NCI-H69 (cell line): ENCODE measurements at regions not wholly inside any gene's neighbourhood (a gene's known extent, or its start where the extent isn't known, plus 50 kb on each side); places are given as distances from the start of the nearest gene placed in this dataset.
A peak's percentile ranks its signal among the peaks of the same experiment; 100 is the strongest.

Source experiments
- DNase-seq: peaks from one replicate; lab custom pipeline; 2025; lab: John Stamatoyannopoulos, UW

DNA sequence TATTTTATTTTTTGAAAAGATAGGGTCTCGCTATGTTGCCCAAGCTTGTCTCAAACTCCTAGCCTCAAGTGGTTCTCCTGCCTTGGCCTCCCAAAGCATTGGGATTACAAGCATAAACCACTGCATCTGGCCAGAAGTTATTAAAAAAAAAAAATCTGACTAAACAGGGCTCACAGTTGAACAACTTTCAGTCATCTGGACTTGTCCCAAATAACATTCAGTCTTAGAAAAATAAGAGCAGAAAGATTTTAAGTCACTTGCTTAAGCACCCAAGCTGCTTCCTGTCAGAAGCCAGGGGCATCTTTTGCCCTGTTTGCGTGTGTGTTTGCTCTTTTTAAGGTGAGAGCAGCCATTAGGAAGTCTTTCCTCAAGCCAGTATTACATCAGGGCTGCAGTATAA, 286.8 kb downstream of the LMO4 start:
- DNase-seq, result no peak

DNA sequence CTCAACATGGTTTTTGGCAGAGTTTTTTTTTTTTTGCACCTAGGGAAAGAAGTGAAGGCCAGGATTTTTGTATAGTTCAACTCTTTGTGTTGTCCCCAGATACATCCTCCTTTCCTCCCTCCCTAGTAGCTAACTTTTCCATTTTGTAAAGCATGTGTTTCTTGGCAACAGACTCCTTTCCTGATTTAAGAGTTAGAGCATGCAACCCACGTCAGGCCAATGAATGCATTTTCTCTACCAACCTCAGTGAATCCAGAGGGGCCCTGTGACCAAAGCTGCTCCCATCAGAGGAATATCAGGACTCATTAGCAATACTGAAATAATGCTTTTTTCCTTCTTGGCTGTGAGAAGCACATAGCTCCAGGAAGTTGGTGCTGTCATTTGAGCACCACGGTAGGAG, 287.2 kb downstream of the LMO4 start:
- DNase-seq, result no peak

DNA sequence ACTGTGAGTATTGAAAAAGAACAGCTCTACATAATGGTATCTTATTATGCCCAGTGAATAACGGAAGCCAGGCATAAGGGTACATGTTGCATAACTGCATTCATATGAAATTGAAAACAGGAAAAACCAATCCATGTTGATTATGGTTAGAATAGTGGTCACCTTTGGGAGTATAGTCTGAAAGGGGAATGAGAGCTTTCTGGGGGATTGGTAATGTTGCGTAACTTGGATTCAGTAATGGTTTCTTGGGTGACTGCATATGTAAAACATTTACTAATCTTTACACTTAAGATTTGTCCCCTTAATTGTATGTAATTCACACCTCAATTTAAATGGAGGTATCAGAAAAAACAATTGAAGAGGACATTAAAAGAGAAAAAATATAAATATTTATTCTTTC, 292.1 kb downstream of the LMO4 start:
- DNase-seq, result no peak

DNA sequence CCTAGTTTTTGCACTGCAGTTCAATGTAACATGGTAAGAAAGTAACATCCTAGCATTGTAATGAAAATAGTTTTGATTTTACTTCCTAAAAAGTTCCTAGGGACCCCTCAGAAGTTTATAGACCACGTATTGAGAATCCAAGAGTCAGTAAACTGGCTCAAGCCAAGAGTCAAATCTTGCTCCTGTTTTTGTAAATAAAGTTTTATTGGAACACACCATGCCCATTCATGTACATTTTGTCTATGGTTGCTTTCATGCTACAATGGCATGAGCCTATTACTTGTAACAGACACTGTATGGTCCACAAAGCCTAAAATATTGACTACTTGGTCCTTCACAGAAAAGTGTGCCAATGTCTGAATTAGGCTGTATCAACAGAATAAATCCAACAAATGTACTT, 301.0 kb downstream of the LMO4 start:
- DNase-seq, result no peak

DNA sequence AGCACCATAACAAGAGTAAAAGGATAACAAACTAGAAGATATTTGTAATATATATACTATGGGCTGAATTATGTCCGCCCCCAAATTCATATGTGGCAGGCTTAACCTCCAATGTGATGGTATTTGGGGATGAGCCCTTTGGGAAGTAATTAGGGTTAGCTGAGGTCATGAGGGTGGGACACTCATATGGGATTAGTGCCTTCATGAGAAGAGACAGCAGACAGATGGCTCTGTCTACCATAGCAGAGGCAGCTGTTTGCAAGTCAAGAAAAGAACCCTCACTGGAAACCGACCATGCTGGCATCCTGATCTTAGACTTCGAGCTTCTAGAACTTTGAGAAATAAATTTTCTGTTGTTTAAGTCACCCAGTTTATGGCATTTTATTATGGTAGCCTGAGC, 303.6 kb downstream of the LMO4 start:
- peak; percentile 24 for DNase-seq

DNA sequence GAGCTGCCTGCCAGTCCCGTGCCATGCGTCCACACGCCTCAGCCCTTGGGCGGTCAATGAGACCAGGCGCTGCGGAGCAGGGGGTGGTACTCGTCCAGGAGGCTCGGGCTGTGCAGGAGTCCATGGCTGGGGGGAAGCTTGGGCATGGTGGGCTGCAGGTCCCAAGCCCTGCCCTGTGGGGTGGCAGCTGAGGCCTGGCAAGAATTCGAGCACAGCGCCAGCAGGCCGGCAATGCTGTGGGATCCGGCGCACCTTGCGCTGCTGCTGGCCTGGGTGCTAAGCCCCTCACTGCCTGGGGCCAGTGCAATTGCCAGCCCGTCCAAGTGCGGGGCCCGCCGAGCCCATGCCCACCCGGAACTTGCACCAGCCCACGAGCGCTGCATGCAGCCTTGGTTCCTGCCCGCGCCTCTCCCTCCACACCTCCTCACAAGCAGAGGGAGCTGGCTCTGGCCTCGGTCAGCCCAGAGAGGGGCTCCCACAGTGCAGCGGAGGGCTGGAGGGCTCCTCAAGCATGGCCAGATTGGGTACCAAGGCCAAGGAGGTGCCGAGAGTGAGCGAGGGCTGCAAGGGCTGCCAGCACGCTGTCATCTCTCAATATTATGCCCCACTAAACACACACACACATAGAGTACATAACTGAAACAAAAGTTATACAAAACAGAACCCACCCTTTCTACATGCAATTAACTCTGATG, 307.7 kb downstream of the LMO4 start:
- no peak for DNase-seq

DNA sequence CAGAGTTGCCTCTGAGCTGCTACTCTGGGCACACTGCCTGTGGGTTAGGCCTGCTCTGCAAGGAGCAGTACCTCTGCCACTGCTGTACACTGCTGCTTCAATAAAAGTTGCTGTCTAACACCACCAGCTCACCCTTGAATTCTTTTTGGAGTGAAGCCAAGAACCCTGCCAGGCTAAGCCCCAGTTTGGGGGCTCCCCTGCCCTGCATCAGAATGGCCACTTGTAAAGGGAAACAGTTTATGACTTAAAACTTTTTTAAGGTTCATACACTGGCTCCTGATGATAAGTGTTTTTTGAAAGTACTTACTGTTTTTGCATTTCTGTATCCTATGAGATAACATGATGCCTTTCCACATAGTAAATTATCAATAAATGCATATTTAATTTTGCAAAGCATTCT, 310.0 kb downstream of the LMO4 start:
- DNase-seq, result peak; percentile 4

DNA sequence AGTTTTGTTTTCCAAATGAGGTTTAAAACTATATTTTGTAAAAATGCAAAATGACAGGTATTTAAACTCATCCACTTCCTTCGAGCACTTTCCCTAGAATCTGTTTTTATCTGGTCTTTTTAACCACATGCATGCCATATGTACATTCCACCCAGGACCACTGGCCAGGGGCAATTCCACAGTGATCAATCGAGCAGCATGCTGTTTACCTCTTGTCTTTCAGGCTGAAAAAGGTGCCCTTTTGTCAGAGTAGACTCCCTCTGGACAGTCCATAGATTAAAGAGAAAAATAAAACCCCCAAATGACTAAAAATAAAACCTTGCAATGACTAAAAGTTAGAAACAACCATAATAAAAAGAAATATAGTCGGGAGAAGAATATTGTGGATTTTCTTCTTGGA, 313.3 kb downstream of the LMO4 start:
- peak; percentile 30 for DNase-seq

DNA sequence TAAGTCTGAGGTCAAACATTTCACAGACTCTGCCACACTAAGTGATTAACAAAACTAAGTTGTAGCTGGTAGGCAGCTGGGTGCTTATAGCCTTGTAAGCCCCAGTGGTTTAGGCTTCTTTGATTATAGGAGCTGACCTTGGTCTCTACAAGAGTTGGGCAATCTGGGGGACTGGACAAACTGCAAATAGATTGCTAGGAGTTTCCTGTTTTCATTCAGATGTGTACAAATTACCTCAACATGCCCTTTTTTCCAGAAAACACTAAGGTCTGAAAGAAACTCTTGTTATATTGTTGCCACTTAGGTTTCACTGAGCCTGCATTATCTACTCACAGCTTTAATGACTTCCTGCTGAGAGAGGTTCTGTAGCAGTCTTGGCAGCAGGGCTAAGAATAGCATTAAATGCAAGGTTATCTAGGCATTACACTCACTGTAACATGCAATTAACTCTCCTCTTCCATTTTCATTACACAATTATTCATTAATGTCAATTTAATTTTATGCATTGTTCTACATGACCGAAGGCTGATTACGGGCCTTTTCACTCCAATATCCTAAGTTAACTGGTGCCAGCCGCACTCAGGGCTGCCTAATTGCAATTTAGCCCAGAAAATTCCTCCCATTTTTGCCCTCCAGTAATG, 314.0 kb downstream of the LMO4 start:
- peak; percentile 95 for DNase-seq

DNA sequence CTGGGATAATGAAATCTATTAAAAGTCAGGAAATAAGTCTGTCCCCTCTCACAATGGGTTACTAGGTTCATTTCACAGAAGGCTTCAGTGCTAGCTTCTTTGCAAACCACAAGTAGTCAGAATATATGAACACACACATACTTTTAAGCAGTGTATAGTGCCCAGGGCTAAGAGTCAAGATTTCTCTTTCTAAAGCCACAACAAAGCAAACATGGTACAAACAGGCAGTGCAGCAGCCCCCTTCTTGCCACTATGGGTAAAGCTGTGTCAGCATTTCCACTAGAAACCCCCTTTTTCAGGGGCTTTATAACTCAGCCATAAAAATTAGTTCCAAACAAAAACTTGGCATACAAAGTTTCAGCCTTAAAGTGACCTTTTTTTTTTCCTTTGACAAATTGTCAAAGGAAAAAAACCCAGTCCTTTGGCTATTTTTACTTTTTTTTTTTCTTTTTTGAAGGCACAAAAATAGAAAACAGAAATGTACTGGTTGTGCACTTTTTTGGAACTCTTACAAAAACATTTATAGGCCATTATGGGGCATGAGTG, 315.4 kb downstream of the LMO4 start:
- peak; percentile 3 for DNase-seq

DNA sequence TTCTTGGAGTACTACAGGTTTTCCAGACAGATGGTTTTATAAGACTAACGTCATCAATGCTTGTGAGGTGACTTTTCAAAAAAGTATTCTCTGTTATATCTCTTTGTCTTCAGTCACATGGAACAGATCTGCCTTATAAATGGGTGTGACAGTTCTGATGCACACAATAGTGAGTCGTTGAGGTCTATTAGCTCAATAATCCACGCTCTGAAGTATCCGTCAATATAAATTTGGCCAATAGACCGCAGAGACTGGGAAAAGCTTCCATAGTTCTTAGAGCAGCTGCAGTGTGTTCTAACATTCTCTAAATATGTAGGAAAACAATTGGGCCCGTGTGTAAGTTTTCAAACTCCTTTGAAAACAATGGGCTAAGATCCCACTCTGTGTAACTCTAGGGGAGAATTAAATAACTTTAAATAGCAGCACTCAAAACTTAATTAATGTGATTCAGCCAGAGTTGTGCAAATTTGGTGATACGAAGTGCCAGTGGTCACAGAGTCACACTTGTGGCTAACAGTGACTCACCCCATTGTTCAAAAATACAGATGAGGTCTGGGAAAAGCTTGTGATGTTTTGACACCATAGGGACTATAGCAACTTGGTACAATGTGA, 316.0 kb downstream of the LMO4 start:
- no peak for DNase-seq

DNA sequence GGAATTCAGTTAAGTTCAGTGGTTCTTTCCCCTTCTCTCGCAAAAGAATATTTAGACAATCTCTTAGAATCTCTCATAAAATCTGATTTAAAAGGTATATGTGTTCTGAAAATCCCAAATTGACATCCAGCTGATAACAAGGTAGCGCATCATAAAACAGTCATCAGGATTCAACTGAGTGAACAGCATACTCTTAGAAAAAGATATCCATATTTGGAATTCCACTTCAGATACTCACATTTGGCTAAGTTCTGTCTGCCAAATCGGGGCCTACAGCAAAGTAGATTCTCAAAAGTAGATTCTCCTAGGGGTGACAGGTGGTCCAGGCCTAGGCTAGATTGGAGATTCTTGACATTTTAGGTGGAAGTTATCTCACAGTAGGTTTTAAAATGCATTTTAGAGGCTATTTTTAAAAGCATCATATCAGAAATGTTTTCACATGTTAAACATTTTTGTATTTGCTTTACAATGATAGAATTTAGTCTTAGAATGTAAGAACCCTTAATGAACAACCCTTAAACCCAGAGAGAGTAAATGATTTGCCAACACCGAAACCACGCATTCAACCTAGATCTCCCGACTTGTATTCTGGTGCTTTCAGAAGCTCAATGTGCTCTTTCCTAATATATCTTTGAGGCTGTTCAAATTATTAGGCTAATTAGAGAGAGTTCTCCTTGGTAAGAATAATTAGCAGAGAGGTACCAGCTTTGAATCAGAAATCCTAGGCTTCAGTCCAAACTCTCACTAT, 318.9 kb downstream of the LMO4 start:
- no peak for DNase-seq

DNA sequence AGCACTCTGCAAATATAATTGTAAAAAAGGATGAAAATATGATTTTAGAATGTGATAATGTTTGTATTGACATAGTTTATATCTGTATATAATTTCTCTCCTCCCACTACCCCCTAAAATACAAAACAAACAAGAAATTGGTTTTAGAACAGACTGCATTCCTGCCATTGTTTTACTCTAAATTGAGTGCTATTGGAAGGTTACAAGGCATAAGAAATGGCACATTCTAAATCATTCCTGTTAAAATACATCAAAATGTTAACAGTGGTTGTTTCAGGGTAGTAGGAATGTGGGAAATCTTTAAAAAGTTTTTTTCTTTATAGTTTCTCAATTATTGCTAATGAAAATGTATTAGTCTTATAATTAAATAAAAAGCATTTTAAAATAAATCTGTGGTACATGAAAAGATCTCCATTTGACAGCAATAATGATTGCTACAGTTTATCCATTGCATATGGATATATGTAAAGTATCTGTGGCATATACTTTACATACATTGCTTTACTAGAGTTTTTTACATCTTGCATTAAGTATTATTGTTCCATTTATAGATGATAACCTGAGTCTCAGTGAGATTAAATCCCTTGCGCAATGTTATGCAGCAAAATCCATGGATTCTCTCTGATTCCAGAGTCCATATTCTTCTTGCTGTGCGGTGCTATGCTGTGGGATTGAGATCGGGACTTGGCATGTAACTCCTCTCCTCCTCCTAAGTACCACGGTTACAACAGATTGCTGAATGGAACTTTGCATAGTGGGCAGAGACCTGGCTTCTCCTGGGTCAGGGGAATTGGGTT, 319.8 kb downstream of the LMO4 start:
- no peak for DNase-seq

DNA sequence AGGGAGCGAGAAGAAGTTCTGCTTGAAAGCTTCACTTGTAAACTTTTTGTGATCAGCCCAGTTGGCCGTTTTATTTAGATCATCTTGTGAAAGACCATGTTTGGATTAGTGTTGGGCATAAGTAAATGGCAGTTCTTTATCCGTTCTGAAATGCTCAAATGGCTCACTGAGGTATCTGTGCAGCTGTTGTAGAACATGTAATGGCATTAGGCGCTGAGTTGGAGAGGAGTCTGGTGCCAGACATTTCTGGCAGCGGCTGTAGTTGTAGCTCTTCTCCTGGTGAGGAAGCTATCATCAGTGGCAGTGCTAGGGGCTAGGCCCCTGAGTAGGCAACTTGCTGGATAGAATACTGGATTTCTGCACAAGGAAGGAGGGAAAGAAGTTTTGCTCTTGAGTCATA, 321.6 kb downstream of the LMO4 start:
- no peak for DNase-seq

DNA sequence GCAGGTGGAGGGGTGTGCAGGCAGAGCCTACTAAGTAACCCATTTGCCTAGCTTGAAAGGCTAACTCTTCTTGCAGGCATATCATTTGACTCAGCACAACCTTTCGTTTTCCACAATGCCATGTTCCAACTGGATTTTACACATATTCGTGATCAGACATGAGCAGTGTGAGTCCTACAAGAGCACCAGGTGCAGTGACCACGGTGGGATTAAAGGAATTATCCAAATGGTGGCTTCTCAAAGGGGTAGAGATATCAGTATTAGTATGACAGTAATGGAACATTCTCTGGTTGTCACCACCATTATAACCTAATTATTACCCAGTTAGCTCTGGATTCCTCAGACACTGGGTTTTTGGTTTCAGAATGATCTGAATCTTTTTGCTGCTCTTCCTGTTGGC, 323.5 kb downstream of the LMO4 start:
- DNase-seq, result no peak

DNA sequence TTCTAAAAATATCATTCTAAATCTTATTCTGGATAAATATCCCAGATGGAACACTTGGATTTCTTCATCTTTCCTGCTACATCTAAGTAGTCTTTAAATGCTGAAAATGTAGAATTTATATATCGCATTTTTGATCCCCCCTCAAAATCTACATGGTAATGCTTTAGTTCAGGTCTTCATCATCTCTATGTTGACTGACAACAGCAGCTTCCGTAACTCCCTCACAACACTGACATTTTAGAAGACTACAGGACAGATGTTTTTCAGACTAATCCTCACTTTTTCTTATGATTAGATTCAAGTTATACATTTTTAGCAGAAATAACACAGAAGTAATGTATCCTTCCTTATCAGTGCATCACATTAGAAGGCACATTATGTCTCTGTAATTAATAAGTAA, 336.5 kb downstream of the LMO4 start:
- DNase-seq, result no peak

DNA sequence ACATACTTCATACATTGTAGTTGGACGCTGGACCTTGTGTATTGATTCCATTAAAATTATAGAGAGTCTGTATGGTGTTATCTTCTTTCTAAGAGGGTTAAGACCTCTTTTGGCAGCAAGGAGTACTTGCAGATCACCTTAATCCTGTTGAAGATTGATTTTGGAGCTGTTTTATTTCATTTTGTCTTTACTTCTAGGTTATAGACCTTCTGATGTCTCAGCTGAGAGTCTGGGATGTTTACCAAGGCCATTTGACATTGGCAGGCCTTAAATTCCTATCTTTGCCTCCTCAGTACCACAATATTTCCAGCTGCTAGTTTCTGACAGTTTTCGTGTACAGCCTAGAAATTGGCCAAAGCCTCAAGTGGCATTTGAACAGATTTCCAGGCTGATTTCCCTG, 338.0 kb downstream of the LMO4 start:
- no peak for DNase-seq

DNA sequence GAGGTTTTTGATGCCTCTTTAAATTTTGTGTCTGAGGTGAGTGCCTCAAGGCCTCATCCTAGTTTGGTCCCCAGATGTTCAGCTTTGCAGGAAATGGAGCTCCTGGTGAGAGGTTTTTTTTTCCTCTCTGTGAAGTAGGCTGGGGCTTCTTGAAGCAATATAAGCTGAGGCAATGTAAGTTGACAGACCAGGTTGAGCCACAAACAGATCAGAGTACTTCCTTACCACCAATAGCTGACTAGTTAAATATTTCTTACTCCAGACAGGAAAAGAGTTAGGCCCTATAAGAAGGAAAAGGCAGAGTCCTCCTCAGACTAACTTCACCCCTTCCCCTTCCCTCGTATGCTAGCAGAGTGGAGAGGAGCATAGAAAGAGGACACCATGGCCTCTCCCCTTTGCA, 341.0 kb downstream of the LMO4 start:
- peak; percentile 13 for DNase-seq

DNA sequence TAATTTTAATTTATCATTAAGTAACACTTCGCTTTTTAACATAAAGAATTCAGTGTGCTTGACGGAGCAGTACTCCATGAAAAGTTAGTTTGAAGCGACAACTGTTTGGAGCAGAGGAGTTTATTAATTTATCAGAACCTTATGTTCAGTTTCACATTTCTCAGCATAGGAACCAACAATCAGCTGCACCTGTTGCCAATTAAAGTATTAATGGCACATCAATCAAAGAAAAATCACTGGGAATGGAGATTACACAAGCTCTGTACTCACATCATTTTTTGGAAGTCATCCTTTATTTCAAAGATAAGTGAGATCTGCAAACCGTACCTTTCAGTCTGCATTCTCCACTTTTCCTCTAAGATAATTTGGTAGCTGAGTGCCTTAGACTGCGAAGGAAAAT, 344.6 kb downstream of the LMO4 start:
- no peak for DNase-seq

DNA sequence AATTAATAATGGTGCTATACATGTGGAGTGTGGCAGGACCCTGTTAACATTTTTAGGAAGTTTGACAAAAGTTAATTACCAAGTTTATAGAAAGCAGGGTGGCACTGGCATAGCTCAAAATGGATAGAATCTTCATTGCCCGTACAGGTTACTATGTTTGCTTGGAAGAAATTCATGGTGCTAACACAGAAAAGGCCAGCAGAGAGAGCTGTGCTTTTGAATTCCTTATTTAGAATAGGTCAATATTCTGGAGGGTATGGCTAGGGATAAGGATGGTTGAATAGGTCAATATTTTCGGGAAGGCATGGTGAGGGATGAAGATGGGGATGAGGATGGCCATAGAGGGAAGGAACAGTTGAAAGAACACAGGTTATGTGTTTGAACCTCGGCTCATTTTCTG, 345.1 kb downstream of the LMO4 start:
- DNase-seq, result peak; percentile 4

DNA sequence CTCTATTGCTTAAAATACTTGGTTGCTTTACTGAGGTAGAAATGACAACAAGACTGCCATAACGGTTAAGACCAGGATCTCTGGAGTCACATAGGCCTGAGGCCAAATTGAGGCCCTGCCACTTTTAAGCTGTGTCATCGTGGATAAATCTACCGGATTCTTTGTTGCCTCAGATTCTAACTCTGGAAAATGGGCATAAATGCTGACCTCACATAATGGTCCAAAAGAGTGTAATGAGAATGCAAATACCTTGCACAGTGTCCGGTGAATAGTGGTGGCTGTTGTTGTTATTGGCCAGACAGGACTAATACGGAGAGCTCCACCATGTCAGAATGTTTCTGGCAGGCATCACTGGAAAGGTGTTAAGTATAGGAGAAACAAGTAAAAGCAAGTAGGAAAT, 346.1 kb downstream of the LMO4 start:
- no peak for DNase-seq

DNA sequence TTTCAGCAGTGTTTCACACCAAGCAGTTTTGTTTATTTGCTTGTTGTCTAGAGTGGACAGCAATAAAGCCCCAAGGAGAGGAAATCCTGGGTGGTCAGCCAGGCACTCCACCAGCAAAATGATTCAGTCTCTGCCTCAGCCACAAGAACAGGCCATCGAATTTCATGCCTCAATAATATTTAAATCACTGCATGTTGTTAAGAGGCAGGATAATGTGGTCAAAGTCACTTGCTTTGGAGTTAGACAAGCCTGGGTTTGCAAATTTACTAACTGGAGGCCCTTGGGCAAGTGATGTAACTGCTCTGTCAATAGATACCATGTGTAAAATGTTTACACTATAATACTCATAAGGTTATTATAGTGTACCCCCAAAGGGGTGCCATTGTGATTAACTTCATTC, 349.6 kb downstream of the LMO4 start:
- DNase-seq, result peak; percentile 84
